WTC11 (cell line): ENCODE measurements at regions not wholly inside any gene's neighbourhood (a gene's known extent, or its start where the extent isn't known, plus 50 kb on each side); places are given as distances from the start of the nearest gene placed in this dataset.

Experiments used
- ATAC-seq: fragments of 200-7000 bp; cut with Tn5 transposase; 2 replicates; pipeline ENCODE4 v1.10.0; 2021; ENCODE audit warnings: mild to moderate bottlenecking, moderate library complexity
- CTCF ChIA-PET: fragments of 300-600 bp; sonication (Branson Sonifier 250); formaldehyde crosslinking; loops from one replicate; lab custom pipeline; 2021; ENCODE audit warnings: antibody characterized with exemption; lab: Charles Lee
- POLR2A ChIA-PET: fragments of 350-600 bp; sonication (Branson Sonifier 250); formaldehyde crosslinking; loops from one replicate; lab custom pipeline; 2021; ENCODE audit warnings: antibody characterized with exemption; lab: Charles Lee
- DNase-seq: peaks from one replicate; pipeline ENCODE4 v3.0.0; 2021; ENCODE audit warnings: low spot score
- H3K27ac Mint-ChIP-seq: 2 replicates; pipeline ENCODE4 v1.8.0; 2021; ENCODE audit warnings: mixed read lengths
- H3K27me3 Mint-ChIP-seq: 2 replicates; pipeline ENCODE4 v1.8.0; 2021; ENCODE audit warnings: low read depth, mild to moderate bottlenecking, moderate library complexity, mixed read lengths
- H3K36me3 Mint-ChIP-seq: 2 replicates; pipeline ENCODE4 v1.8.0; 2021; ENCODE audit warnings: mixed read lengths
- H3K4me1 Mint-ChIP-seq: 2 replicates; pipeline ENCODE4 v1.8.0; 2022; ENCODE audit warnings: mixed read lengths
- H3K4me3 Mint-ChIP-seq: 2 replicates; pipeline ENCODE4 v1.8.0; 2021; ENCODE audit warnings: mild to moderate bottlenecking, moderate library complexity, mixed read lengths
- H3K9me3 Mint-ChIP-seq: 2 replicates; pipeline ENCODE4 v1.8.0; 2021; ENCODE audit warnings: mixed read lengths
- CDX4 ChIP-seq: fragments of 250-450 bp; sonication (Bioruptor Pico); IDR thresholded peaks from 2 replicates; pipeline ENCODE4 v1.9.0; 2021; ENCODE audit warnings: moderate library complexity, mild to moderate bottlenecking, inconsistent platforms, borderline replicate concordance
- E2F1 ChIP-seq: sonication (generic); formaldehyde crosslinking; IDR thresholded peaks from 2 replicates; pipeline ENCODE4 v1.8.0; 2022; ENCODE audit warnings: mild to moderate bottlenecking, missing genetic modification reagents
- GRHL2 ChIP-seq: fragments of 250-450 bp; sonication (Bioruptor Pico); IDR thresholded peaks from 2 replicates; pipeline ENCODE4 v1.8.0; 2022; ENCODE audit warnings: mild to moderate bottlenecking, moderate library complexity; ENCODE audit not compliant: insufficient replicate concordance, severe bottlenecking
- JUN ChIP-seq: sonication (generic); formaldehyde crosslinking; IDR thresholded peaks from 2 replicates; pipeline ENCODE4 v1.8.0; 2023; ENCODE audit warnings: mild to moderate bottlenecking, missing genetic modification reagents
- KAT7 ChIP-seq: sonication (generic); formaldehyde crosslinking; IDR thresholded peaks from 2 replicates; pipeline ENCODE4 v1.8.1; 2023; ENCODE audit warnings: missing genetic modification reagents, mild to moderate bottlenecking, borderline replicate concordance
- MAX ChIP-seq: sonication (generic); formaldehyde crosslinking; IDR thresholded peaks from 2 replicates; pipeline ENCODE4 v1.8.0; 2022; ENCODE audit warnings: mild to moderate bottlenecking, missing genetic modification reagents
- MLX ChIP-seq: sonication (generic); formaldehyde crosslinking; IDR thresholded peaks from 2 replicates; pipeline ENCODE4 v1.8.1; 2023; ENCODE audit warnings: mild to moderate bottlenecking, missing genetic modification reagents, moderate library complexity
- MXD4 ChIP-seq: fragments of 250-450 bp; sonication (Bioruptor Pico); IDR thresholded peaks from 2 replicates; pipeline ENCODE4 v1.8.0; 2021; ENCODE audit warnings: mild to moderate bottlenecking, moderate library complexity, borderline replicate concordance
- NFATC4 ChIP-seq: fragments of 250-450 bp; sonication (Bioruptor Pico); IDR thresholded peaks from 2 replicates; pipeline ENCODE4 v1.9.0; 2021; ENCODE audit warnings: mild to moderate bottlenecking
- NFE2L1 ChIP-seq: sonication (generic); formaldehyde crosslinking; IDR thresholded peaks from 2 replicates; pipeline ENCODE4 v1.8.1; 2023; ENCODE audit warnings: missing genetic modification reagents
- NR3C1 ChIP-seq: sonication (generic); formaldehyde crosslinking; conservative IDR thresholded peaks from 2 replicates; pipeline ENCODE4 v1.8.1; 2023; ENCODE audit warnings: low read depth, mild to moderate bottlenecking, missing genetic modification reagents
- OVOL2 ChIP-seq: fragments of 250-450 bp; sonication (Bioruptor Pico); IDR thresholded peaks from 2 replicates; pipeline ENCODE4 v1.9.0; 2021; ENCODE audit warnings: mild to moderate bottlenecking, borderline replicate concordance
- PRDM15 ChIP-seq: sonication (generic); formaldehyde crosslinking; IDR thresholded peaks from 2 replicates; pipeline ENCODE4 v1.8.0; 2022; ENCODE audit warnings: missing genetic modification reagents
- PRRX2 ChIP-seq: fragments of 250-450 bp; sonication (Bioruptor Pico); IDR thresholded peaks from 2 replicates; pipeline ENCODE4 v1.8.0; 2021; ENCODE audit warnings: mild to moderate bottlenecking
- RORB ChIP-seq: fragments of 250-450 bp; sonication (Bioruptor Pico); IDR thresholded peaks from 2 replicates; pipeline ENCODE4 v1.9.0; 2021; ENCODE audit warnings: mild to moderate bottlenecking
- USF1 ChIP-seq: sonication (generic); formaldehyde crosslinking; IDR thresholded peaks from 2 replicates; pipeline ENCODE4 v1.8.0; 2022; ENCODE audit warnings: mild to moderate bottlenecking, missing genetic modification reagents
- ZBTB21 ChIP-seq: sonication (generic); formaldehyde crosslinking; IDR thresholded peaks from 2 replicates; pipeline ENCODE4 v1.8.1; 2023; ENCODE audit warnings: mild to moderate bottlenecking, missing genetic modification reagents, borderline replicate concordance
- ZNF317 ChIP-seq: sonication (generic); formaldehyde crosslinking; IDR thresholded peaks from 2 replicates; pipeline ENCODE4 v1.8.1; 2023; ENCODE audit warnings: low read depth, mild to moderate bottlenecking, moderate library complexity, missing genetic modification reagents, borderline replicate concordance
- ZNF532 ChIP-seq: fragments of 250-450 bp; sonication (Bioruptor Pico); IDR thresholded peaks from 2 replicates; pipeline ENCODE4 v1.9.0; 2021; ENCODE audit warnings: mild to moderate bottlenecking, borderline replicate concordance
- ZNF671 ChIP-seq: fragments of 250-450 bp; sonication (Bioruptor Pico); IDR thresholded peaks from 2 replicates; pipeline ENCODE4 v1.8.0; 2021; ENCODE audit warnings: mild to moderate bottlenecking

- TF ChIP-seq PRDM15 (CRISPR knock-in tag) = no peak
Observed at GRCh38 chr15:100712226-100712625, 109.8 kb downstream of the ASB7 start (continued).

GRCh38 chr15:100713163-100713867 is 110.9 kb downstream of the ASB7 start:
- POLR2A ChIA-PET = no interaction called here
- DNase-seq (no peak), ATAC-seq (no peak)
- peaks cover 13% of the 10 kb centered on the region for H3K36me3 Mint-ChIP-seq
- CTCF ChIA-PET = interaction anchor here (0.6 to 1.1 kb wide), 2 partner anchors 160 to 363 kb away, joined by 3 read pairs; no protein-coding TSS in a partner anchor
- peaks cover 29% of the 10 kb centered on the region for H3K9me3 Mint-ChIP-seq
- H3K4me3 Mint-ChIP-seq = no peak overlapping the region
- no peak overlapping the region for H3K27ac Mint-ChIP-seq
- no peaks in the 10 kb centered on the region; the same call in 1 of the 2 replicates for H3K27me3 Mint-ChIP-seq
- TF ChIP-seq ZNF317 (CRISPR knock-in tag) = no peak
- no peak for TF ChIP-seq MXD4 (CRISPR knock-in tag)
- TF ChIP-seq NR3C1 (CRISPR knock-in tag) = no peak
- no peak for TF ChIP-seq PRRX2 (CRISPR knock-in tag)
- TF ChIP-seq ZBTB21 = no peak
- no peak for TF ChIP-seq ZNF532 (CRISPR knock-in tag)
- no peak for TF ChIP-seq E2F1 (CRISPR knock-in tag)
- TF ChIP-seq GRHL2 = no peak
- TF ChIP-seq CDX4 (CRISPR knock-in tag) = no peak
- no peak for TF ChIP-seq ZNF671 (CRISPR knock-in tag)
- H3K4me1 Mint-ChIP-seq = no peaks in the 10 kb centered on the region

GRCh38 chr15:100714034-100714748 is 111.8 kb downstream of the ASB7 start:
- Mint-ChIP-seq H3K9me3 (peaks cover 20% of the 10 kb centered on the region), H3K27ac (no peak overlapping the region), H3K27me3 (no peaks in the 10 kb centered on the region; the same call in 1 of the 2 replicates), H3K36me3 (peaks cover 13% of the 10 kb centered on the region), H3K4me3 (no peak overlapping the region), H3K4me1 (no peaks in the 10 kb centered on the region)
- ChIA-PET POLR2A (no interaction called here), CTCF (interaction anchor here (0.6 to 1.1 kb wide), 2 partner anchors 159 to 364 kb away, joined by 3 read pairs; no protein-coding TSS in a partner anchor)
- no peak for ATAC-seq
- no peak for DNase-seq
- TF ChIP-seq NFE2L1 (CRISPR knock-in tag) (no peak), MLX (CRISPR knock-in tag) (no peak), OVOL2 (CRISPR knock-in tag) (no peak), USF1 (CRISPR knock-in tag) (no peak), MAX (no peak), JUN (no peak), RORB (CRISPR knock-in tag) (no peak), NFATC4 (CRISPR knock-in tag) (no peak), MXD4 (CRISPR knock-in tag) (no peak), ZNF671 (CRISPR knock-in tag) (no peak), KAT7 (no peak)
